MG63 (cell line): ENCODE measurements at regions not wholly inside any gene's neighbourhood (a gene's known extent, or its start where the extent isn't known, plus 50 kb on each side); places are given as distances from the start of the nearest gene placed in this dataset.
A peak's percentile ranks its signal among the peaks of the same experiment; 100 is the strongest.

Experiments used
- DNase-seq: peaks from one replicate; pipeline ENCODE4 v3.0.0-alpha.2; 2020
- H3K27me3 ChIP-seq: fragments of 250-450 bp; sonication (Bioruptor Pico); 2 replicates; pipeline ENCODE4 v1.5.1; 2020; ENCODE audit warnings: mild to moderate bottlenecking, moderate library complexity
- H3K36me3 ChIP-seq: fragments of 250-450 bp; sonication (Bioruptor Pico); 2 replicates; pipeline ENCODE4 v1.5.1; 2020; ENCODE audit warnings: mild to moderate bottlenecking, moderate library complexity
- H3K4me3 ChIP-seq: fragments of 250-450 bp; sonication (Bioruptor Pico); 2 replicates; pipeline ENCODE4 v1.5.1; 2020; ENCODE audit warnings: mild to moderate bottlenecking, moderate library complexity
- H3K9me3 ChIP-seq: fragments of 250-450 bp; sonication (Bioruptor Pico); 2 replicates; pipeline ENCODE4 v1.5.1; 2020; ENCODE audit warnings: mild to moderate bottlenecking, moderate library complexity

GRCh38 chr7:142351145-142351544 lies 93.3 kb upstream of the PRSS58 start:
- peaks cover 5% of the 10 kb centered on the region; the same call in 1 of the 2 replicates for H3K27me3 ChIP-seq
- no peak for DNase-seq
- no peaks in the 10 kb centered on the region for H3K9me3 ChIP-seq
- no peak overlapping the region for H3K4me3 ChIP-seq
- H3K36me3 ChIP-seq, result no peaks in the 10 kb centered on the region

GRCh38 chr7:142349670-142350405 lies 92.0 kb upstream of the PRSS58 start:
- DNase-seq, result no peak
- Histone ChIP-seq H3K27me3 (peaks cover 8% of the 10 kb centered on the region), H3K9me3 (no peaks in the 10 kb centered on the region), H3K36me3 (no peaks in the 10 kb centered on the region), H3K4me3 (no peak overlapping the region)

GRCh38 chr7:142348921-142349405 lies 91.1 kb upstream of the PRSS58 start:
- no peak for DNase-seq
- Histone ChIP-seq H3K27me3 (peaks cover 8% of the 10 kb centered on the region), H3K36me3 (no peaks in the 10 kb centered on the region)

GRCh38 chr7:142348100-142348499 lies 90.2 kb upstream of the PRSS58 start:
- no peak for DNase-seq
- Histone ChIP-seq H3K27me3 (peaks cover 8% of the 10 kb centered on the region), H3K4me3 (no peak overlapping the region), H3K36me3 (no peaks in the 10 kb centered on the region), H3K9me3 (no peaks in the 10 kb centered on the region)

More at GRCh38 chr7:142348921-142349405, 91.1 kb upstream of the PRSS58 start:
- Histone ChIP-seq H3K4me3 (no peak overlapping the region), H3K9me3 (no peaks in the 10 kb centered on the region)

DNA sequence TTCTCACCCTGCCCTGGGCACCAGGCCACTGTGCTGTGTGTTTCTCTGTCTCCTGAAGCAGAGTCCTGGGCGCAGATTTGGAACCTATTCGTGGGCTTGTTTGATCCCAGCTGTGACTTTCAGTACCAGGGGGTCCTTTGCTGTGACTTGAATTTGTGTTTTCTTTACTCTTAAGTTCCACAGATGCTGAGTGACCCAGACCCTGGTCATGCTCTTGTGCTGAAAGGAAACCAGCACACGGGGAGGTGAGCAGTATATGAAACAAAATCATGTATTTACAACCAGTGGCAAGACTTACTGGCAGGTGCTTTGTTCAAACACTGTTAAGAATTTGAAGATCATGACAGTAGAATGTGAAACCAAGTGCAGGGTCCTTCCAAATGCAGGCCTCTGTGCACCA lies 89.2 kb upstream of the PRSS58 start:
- Histone ChIP-seq H3K27me3 (peaks cover 8% of the 10 kb centered on the region), H3K4me3 (no peak overlapping the region)

DNA sequence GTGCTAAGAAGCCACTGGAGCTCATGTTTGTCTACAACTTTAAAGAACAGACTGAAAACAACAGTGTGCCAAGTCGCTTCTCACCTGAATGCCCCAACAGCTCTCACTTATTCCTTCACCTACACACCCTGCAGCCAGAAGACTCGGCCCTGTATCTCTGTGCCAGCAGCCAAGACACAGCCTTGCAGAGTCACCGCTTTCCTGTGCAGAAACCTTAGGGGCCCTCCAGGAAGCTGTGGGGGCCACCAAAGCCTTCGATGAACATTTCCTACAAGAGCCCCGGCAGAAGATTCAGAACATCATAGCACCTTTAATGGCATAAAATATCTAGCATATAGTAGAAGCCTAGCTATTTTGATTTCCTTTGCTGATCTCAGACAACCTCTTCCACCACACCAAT lies 88.0 kb upstream of the PRSS58 start:
- Histone ChIP-seq H3K4me3 (no peak overlapping the region), H3K9me3 (no peaks in the 10 kb centered on the region), H3K36me3 (no peaks in the 10 kb centered on the region), H3K27me3 (peaks cover 4% of the 10 kb centered on the region)
- no peak for DNase-seq

More for the DNA sequence above, 89.2 kb upstream of the PRSS58 start:
- no peaks in the 10 kb centered on the region for H3K9me3 ChIP-seq
- H3K36me3 ChIP-seq, result no peaks in the 10 kb centered on the region
- no peak for DNase-seq

- H3K27me3 ChIP-seq, result no peaks in the 10 kb centered on the region
- no peaks in the 10 kb centered on the region for H3K36me3 ChIP-seq
- no peaks in the 10 kb centered on the region for H3K9me3 ChIP-seq
- DNase-seq, result peak; percentile 39
- no peak overlapping the region for H3K4me3 ChIP-seq
These were observed 81.0 kb upstream of the PRSS58 start for GRCh38 chr7:142338633-142339501.

GRCh38 chr7:142337054-142338001 lies 79.5 kb upstream of the PRSS58 start:
- no peaks in the 10 kb centered on the region; the same call in 1 of the 2 replicates for H3K27me3 ChIP-seq
- no peaks in the 10 kb centered on the region for H3K36me3 ChIP-seq
- no peaks in the 10 kb centered on the region for H3K9me3 ChIP-seq
- DNase-seq, result no peak
- no peak overlapping the region for H3K4me3 ChIP-seq

DNA sequence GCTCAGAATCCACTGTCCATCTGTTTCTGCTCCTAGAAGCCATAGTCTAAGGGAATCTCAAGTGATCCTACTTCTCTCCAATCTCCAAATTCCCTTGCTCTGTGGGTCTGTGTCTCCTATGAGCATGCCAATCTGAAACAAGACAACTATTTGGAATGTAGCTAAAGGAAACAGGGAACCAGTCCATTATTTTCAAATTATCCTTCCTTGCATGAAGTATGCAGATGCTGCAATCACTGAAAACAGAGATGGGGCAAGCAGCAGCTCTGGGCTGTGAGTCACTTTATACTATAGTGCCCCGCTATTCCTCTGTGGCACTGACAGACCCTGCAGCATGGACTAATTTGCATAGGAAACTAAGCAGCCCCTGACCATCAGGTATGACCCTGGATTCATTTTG lies 76.9 kb upstream of the PRSS58 start:
- no peak overlapping the region for H3K4me3 ChIP-seq
- DNase-seq, result no peak
- H3K9me3 ChIP-seq, result no peaks in the 10 kb centered on the region
- H3K36me3 ChIP-seq, result no peaks in the 10 kb centered on the region
- no peaks in the 10 kb centered on the region; the same call in 1 of the 2 replicates for H3K27me3 ChIP-seq

GRCh38 chr7:142334236-142334635 lies 76.4 kb upstream of the PRSS58 start:
- no peak for DNase-seq
- Histone ChIP-seq H3K4me3 (no peak overlapping the region), H3K9me3 (no peaks in the 10 kb centered on the region), H3K36me3 (no peaks in the 10 kb centered on the region), H3K27me3 (no peaks in the 10 kb centered on the region; the same call in 1 of the 2 replicates)

DNA sequence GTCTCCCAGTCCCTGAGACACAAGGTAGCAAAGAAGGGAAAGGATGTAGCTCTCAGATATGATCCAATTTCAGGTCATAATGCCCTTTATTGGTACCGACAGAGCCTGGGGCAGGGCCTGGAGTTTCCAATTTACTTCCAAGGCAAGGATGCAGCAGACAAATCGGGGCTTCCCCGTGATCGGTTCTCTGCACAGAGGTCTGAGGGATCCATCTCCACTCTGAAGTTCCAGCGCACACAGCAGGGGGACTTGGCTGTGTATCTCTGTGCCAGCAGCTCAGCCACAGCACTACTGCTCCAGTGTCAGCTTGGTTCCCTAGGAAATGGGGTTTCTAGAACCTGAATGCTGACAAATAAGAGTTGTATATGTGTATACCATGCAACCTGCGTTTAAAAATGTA lies 74.6 kb upstream of the PRSS58 start:
- Histone ChIP-seq H3K9me3 (no peaks in the 10 kb centered on the region), H3K4me3 (no peak overlapping the region), H3K27me3 (no peaks in the 10 kb centered on the region; the same call in 1 of the 2 replicates), H3K36me3 (no peaks in the 10 kb centered on the region)
- no peak for DNase-seq

- Histone ChIP-seq H3K36me3 (no peaks in the 10 kb centered on the region), H3K9me3 (no peaks in the 10 kb centered on the region), H3K4me3 (no peak overlapping the region), H3K27me3 (no peaks in the 10 kb centered on the region; the same call in 1 of the 2 replicates)
- no peak for DNase-seq
These were observed 74.1 kb upstream of the PRSS58 start for GRCh38 chr7:142331941-142332340.

GRCh38 chr7:142329062-142329790 lies 71.4 kb upstream of the PRSS58 start:
- Histone ChIP-seq H3K4me3 (no peak overlapping the region), H3K27me3 (no peaks in the 10 kb centered on the region; the same call in 1 of the 2 replicates), H3K9me3 (no peaks in the 10 kb centered on the region), H3K36me3 (no peaks in the 10 kb centered on the region)
- DNase-seq, result no peak

DNA sequence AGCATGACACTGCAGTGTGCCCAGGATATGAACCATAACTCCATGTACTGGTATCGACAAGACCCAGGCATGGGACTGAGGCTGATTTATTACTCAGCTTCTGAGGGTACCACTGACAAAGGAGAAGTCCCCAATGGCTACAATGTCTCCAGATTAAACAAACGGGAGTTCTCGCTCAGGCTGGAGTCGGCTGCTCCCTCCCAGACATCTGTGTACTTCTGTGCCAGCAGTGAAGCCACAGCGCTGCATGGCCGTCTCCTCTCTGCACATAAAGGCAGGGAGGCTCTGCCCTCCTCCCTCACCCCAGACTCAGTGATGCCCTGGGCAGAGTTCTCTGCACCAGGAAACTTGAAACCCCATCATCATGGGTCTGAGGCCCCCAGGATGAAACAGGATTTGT lies 70.7 kb upstream of the PRSS58 start:
- H3K36me3 ChIP-seq, result no peaks in the 10 kb centered on the region
- H3K4me3 ChIP-seq, result no peak overlapping the region
- H3K27me3 ChIP-seq, result no peaks in the 10 kb centered on the region; the same call in 1 of the 2 replicates
- H3K9me3 ChIP-seq, result no peaks in the 10 kb centered on the region
- no peak for DNase-seq

DNA sequence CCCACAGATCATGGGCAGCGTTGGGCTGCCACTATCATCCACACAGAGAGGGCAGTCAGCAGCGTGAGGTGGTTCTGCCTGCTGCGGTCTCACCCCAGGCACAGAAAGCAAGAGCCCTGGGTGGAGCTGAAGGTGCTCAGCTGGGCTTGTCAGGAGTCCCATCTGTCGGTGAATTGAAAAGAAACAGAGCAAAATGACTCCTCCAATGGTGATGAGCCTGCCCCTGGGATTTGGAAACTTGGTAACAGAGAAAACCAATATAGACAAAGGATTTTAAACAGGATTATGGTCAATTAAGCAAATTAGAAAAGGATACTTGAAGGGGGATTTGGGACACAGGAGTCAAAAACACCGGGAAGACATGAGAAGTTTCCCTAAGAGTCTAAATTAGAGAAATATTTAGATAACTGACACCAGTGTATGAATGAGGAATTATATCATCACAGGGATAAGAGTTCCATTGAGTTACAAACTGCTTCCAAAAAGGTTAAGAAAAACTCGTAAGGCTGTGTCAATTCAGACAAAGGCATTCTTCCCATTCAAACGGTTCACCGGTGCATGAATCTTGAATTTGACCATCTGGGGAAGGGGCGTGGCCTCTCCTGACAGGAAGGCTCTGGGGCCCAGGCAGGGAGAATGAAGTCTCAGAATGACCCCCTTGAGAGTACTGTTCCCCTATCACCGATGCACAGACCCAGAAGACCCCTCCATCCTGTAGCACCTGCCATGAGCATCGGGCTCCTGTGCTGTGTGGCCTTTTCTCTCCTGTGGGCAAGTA lies 70.0 kb upstream of the PRSS58 start:
- no peak for DNase-seq
- no peaks in the 10 kb centered on the region for H3K9me3 ChIP-seq
- H3K4me3 ChIP-seq, result no peak overlapping the region
- H3K36me3 ChIP-seq, result no peaks in the 10 kb centered on the region
- H3K27me3 ChIP-seq, result no peaks in the 10 kb centered on the region; the same call in 1 of the 2 replicates
